Activated CD4-positive, alpha-beta T cell treated with anti-CD3 and anti-CD28 coated beads, Interleukin-2, Interleukin-6, amounts not matched to agents 100 ng/mL and 50 ng/mL, durations not matched to agents 16 hours and 8 hours (primary cell): ENCODE measurements at regions not wholly inside any gene's neighbourhood (a gene's known extent, or its start where the extent isn't known, plus 50 kb on each side); places are given as distances from the start of the nearest gene placed in this dataset.

Source experiments
- DNase-seq: peaks from one replicate; pipeline ENCODE4 v3.0.0-alpha.2; 2020

GRCh38 chr9:82598241-82599039, 464.5 kb downstream of the RASEF start:
- no peak for DNase-seq

- DNase-seq: no peak
Measured at GRCh38 chr9:82599336-82599949, 463.5 kb downstream of the RASEF start.

GRCh38 chr9:82600536-82601292, 462.2 kb downstream of the RASEF start:
- no peak for DNase-seq

- DNase-seq: no peak
Measured at GRCh38 chr9:82601293-82601771, 461.6 kb downstream of the RASEF start.

- DNase-seq: no peak
Measured at GRCh38 chr9:82604947-82605656, 457.8 kb downstream of the RASEF start.

GRCh38 chr9:82605657-82606031, 457.3 kb downstream of the RASEF start:
- no peak for DNase-seq

GRCh38 chr9:82606071-82606470, 456.9 kb downstream of the RASEF start:
- no peak for DNase-seq

GRCh38 chr9:82606492-82607382, 456.2 kb downstream of the RASEF start:
- peak; percentile 13 for DNase-seq

- DNase-seq: no peak
Measured at GRCh38 chr9:82608487-82608886, 454.5 kb downstream of the RASEF start.

- no peak for DNase-seq
Measured at GRCh38 chr9:82612942-82613341, 450.0 kb downstream of the RASEF start.

- no peak for DNase-seq
Measured at GRCh38 chr9:82613498-82613897, 449.4 kb downstream of the RASEF start.

- DNase-seq: no peak
Measured at GRCh38 chr9:82616545-82616944, 446.4 kb downstream of the RASEF start.

GRCh38 chr9:82621447-82621846, 441.5 kb downstream of the RASEF start:
- DNase-seq: no peak

- no peak for DNase-seq
Measured at GRCh38 chr9:82637368-82637767, 425.6 kb downstream of the RASEF start.

- DNase-seq: no peak
Measured at GRCh38 chr9:82645600-82645999, 417.3 kb downstream of the RASEF start.

GRCh38 chr9:82650368-82650767, 412.6 kb downstream of the RASEF start:
- no peak for DNase-seq

- no peak for DNase-seq
Measured at GRCh38 chr9:82651474-82651873, 411.5 kb downstream of the RASEF start.

- DNase-seq: no peak
Measured at GRCh38 chr9:82665324-82665723, 397.6 kb downstream of the RASEF start.

GRCh38 chr9:82668689-82669199, 394.2 kb downstream of the RASEF start:
- DNase-seq: no peak

- DNase-seq: no peak
Measured at GRCh38 chr9:82670000-82670399, 392.9 kb downstream of the RASEF start.

- no peak for DNase-seq
Measured at GRCh38 chr9:82670726-82671125, 392.2 kb downstream of the RASEF start.

- no peak for DNase-seq
Measured at GRCh38 chr9:82673201-82673600, 389.7 kb downstream of the RASEF start.
